IMR-90 (cell line): ENCODE measurements at regions not wholly inside any gene's neighbourhood (a gene's known extent, or its start where the extent isn't known, plus 50 kb on each side); places are given as distances from the start of the nearest gene placed in this dataset.

Experiments
- ATAC-seq: fragments of 200-7000 bp; cut with Tn5 transposase; 2 replicates; pipeline ENCODE4 v1.9.1; 2020; ENCODE audit warnings: low read depth, mild to moderate bottlenecking, moderate library complexity
- BruUV-seq: library from RNA; stranded (reverse); fragments of 400-500 nt; replicated peaks from 2 replicates; lab custom pipeline; 2021; lab: Mats Ljungman, UMichigan
- CTCF ChIA-PET: fragments of 300-600 bp; formaldehyde crosslinking; extraction: SDS; loops from one replicate; lab custom pipeline; 2021; ENCODE audit warnings: antibody characterized with exemption; lab: Yijun Ruan, JAX
- POLR2A ChIA-PET: fragments of 300-600 bp; sonication (Branson Sonifier 250); formaldehyde crosslinking; loops from one replicate; lab custom pipeline; 2022; ENCODE audit warnings: antibody characterized with exemption; ENCODE audit not compliant: unreplicated experiment; lab: Charles Lee
- DNase-seq: peaks from one replicate; pipeline ENCODE4 v3.0.0; 2013
- H2AFZ ChIP-seq: replicated peaks from 2 replicates; pipeline ENCODE3; 2013; ENCODE audit warnings: low read length, mild to moderate bottlenecking; ENCODE audit not compliant: poor library complexity
- H2AK5ac ChIP-seq: 2 replicates; pipeline ENCODE4 v1.6.1; 2013; ENCODE audit warnings: low read depth, low read length, inconsistent platforms
- H2AK9ac ChIP-seq: replicated peaks from 2 replicates; pipeline ENCODE3; 2013; ENCODE audit warnings: mild to moderate bottlenecking, low read depth, low read length, moderate library complexity; ENCODE audit not compliant: poor library complexity
- H2BK120ac ChIP-seq: 2 replicates; pipeline ENCODE4 v1.6.1; 2013; ENCODE audit warnings: low read depth, low read length, inconsistent platforms
- H2BK15ac ChIP-seq: 3 replicates; pipeline ENCODE4 v1.6.1; 2013; ENCODE audit warnings: low read depth, low read length, inconsistent platforms
- H2BK20ac ChIP-seq: 2 replicates; pipeline ENCODE4 v1.6.1; 2013; ENCODE audit warnings: low read depth, mild to moderate bottlenecking, inconsistent platforms, low read length, moderate library complexity
- H2BK5ac ChIP-seq: 2 replicates; pipeline ENCODE4 v1.6.1; 2013; ENCODE audit warnings: mild to moderate bottlenecking, low read depth, low read length, inconsistent platforms; ENCODE audit not compliant: poor library complexity, severe bottlenecking
- H3K14ac ChIP-seq: replicated peaks from 2 replicates; pipeline ENCODE4 v1.6.1; 2013; ENCODE audit warnings: low read depth, low read length, inconsistent platforms
- H3K18ac ChIP-seq: 2 replicates; pipeline ENCODE4 v1.6.1; 2013; ENCODE audit warnings: low read depth, low read length, control low read depth
- H3K23ac ChIP-seq: 2 replicates; pipeline ENCODE4 v1.6.1; 2013; ENCODE audit warnings: low read depth, low read length, inconsistent platforms
- H3K27ac ChIP-seq: 2 replicates; pipeline ENCODE4 v1.5.1; 2013; ENCODE audit warnings: mild to moderate bottlenecking, control low read depth, low read length; ENCODE audit not compliant: insufficient read depth
- H3K27me3 ChIP-seq: 2 replicates; pipeline ENCODE4 v1.6.1; 2013; ENCODE audit warnings: low read length; ENCODE audit not compliant: control insufficient read depth, insufficient read depth
- H3K36me3 ChIP-seq: 2 replicates; pipeline ENCODE4 v1.6.1; 2013; ENCODE audit warnings: low read length, mixed read lengths; ENCODE audit not compliant: control insufficient read depth, insufficient read depth
- H3K4ac ChIP-seq: 2 replicates; pipeline ENCODE4 v1.6.1; 2013; ENCODE audit warnings: low read depth, low read length, inconsistent platforms
- H3K4me1 ChIP-seq: 2 replicates; pipeline ENCODE4 v1.6.1; 2013; ENCODE audit warnings: low read length, mixed read lengths; ENCODE audit not compliant: control insufficient read depth, insufficient read depth
- H3K4me2 ChIP-seq: 2 replicates; pipeline ENCODE4 v1.6.1; 2013; ENCODE audit warnings: low read depth, mild to moderate bottlenecking, control low read depth, low read length, moderate library complexity
- H3K4me3 ChIP-seq: 2 replicates; pipeline ENCODE4 v1.5.1; 2013; ENCODE audit warnings: low read depth, mild to moderate bottlenecking, control low read depth, low read length, moderate library complexity; ENCODE audit not compliant: insufficient read depth
- H3K56ac ChIP-seq: 2 replicates; pipeline ENCODE4 v1.6.1; 2013; ENCODE audit warnings: low read length, inconsistent platforms; ENCODE audit not compliant: insufficient read depth; ENCODE audit errors: extremely low read depth
- H3K79me1 ChIP-seq, 2 experiments: 2 replicates each; pipeline ENCODE4 v1.6.1; 2013; ENCODE audit warnings: low read length in 2 of 2, inconsistent platforms in 1 of 2, low read depth in 1 of 2
- H3K9ac ChIP-seq: 2 replicates; pipeline ENCODE4 v1.6.1; 2013; ENCODE audit warnings: low read depth, low read length, control low read depth
- H3K9me1 ChIP-seq: 2 replicates; pipeline ENCODE4 v1.6.1; 2013; ENCODE audit warnings: low read length, inconsistent platforms; ENCODE audit not compliant: insufficient read depth
- H3K9me3 ChIP-seq: 2 replicates; pipeline ENCODE4 v1.6.1; 2013; ENCODE audit warnings: low read length; ENCODE audit not compliant: control insufficient read depth, insufficient read depth
- H4K20me1 ChIP-seq: 2 replicates; pipeline ENCODE4 v1.6.1; 2013; ENCODE audit warnings: low read length, inconsistent platforms; ENCODE audit not compliant: insufficient read depth
- H4K5ac ChIP-seq: 2 replicates; pipeline ENCODE4 v1.6.1; 2013; ENCODE audit warnings: mild to moderate bottlenecking, low read depth, low read length, control low read depth
- H4K8ac ChIP-seq, 2 experiments: 2 replicates each; pipeline ENCODE4 v1.6.1; 2013; ENCODE audit warnings: low read depth in 2 of 2, low read length in 2 of 2, control low read depth in 1 of 2, inconsistent platforms in 1 of 2
- H4K91ac ChIP-seq: 2 replicates; pipeline ENCODE4 v1.6.1; 2013; ENCODE audit warnings: low read depth, low read length, inconsistent platforms; ENCODE audit not compliant: insufficient read depth
- BHLHE40 ChIP-seq: fragments of 150-350 bp; IDR thresholded peaks from 2 replicates; pipeline ENCODE4 v1.6.1; 2016; ENCODE audit warnings: mild to moderate bottlenecking, low read depth, low read length
- CEBPB ChIP-seq: IDR thresholded peaks from 2 replicates; pipeline ENCODE4 v1.6.1; 2012; ENCODE audit warnings: low read depth, low read length, improper control_type of control experiment
- CHD1 ChIP-seq: IDR thresholded peaks from 2 replicates; pipeline ENCODE4 v1.6.1; 2012; ENCODE audit warnings: low read depth, low read length, improper control_type of control experiment
- ELK1 ChIP-seq: fragments of 150-350 bp; IDR thresholded peaks from 2 replicates; pipeline ENCODE4 v1.6.1; 2016; ENCODE audit warnings: low read depth, mild to moderate bottlenecking, low read length, moderate library complexity, borderline replicate concordance
- FOS ChIP-seq: fragments of 150-350 bp; IDR thresholded peaks from 2 replicates; pipeline ENCODE4 v1.6.1; 2016; ENCODE audit warnings: low read depth, low read length
- MAFK ChIP-seq: IDR thresholded peaks from 2 replicates; pipeline ENCODE4 v1.6.1; 2012; ENCODE audit warnings: low read depth, low read length, improper control_type of control experiment
- MAZ ChIP-seq: IDR thresholded peaks from 2 replicates; pipeline ENCODE4 v1.6.1; 2012; ENCODE audit warnings: low read depth, mild to moderate bottlenecking, low read length, improper control_type of control experiment, moderate library complexity, borderline replicate concordance
- MXI1 ChIP-seq: IDR thresholded peaks from 2 replicates; pipeline ENCODE4 v1.6.1; 2012; ENCODE audit warnings: low read depth, mild to moderate bottlenecking, low read length, moderate library complexity, borderline replicate concordance
- NFE2L2 ChIP-seq: fragments of 150-350 bp; IDR thresholded peaks from 2 replicates; pipeline ENCODE4 v1.6.1; 2016; ENCODE audit warnings: low read depth, mild to moderate bottlenecking, low read length
- POLR2A ChIP-seq: IDR thresholded peaks from 2 replicates; pipeline ENCODE4 v1.6.1; 2012; ENCODE audit warnings: mild to moderate bottlenecking, low read depth, low read length
- RCOR1 ChIP-seq: IDR thresholded peaks from 2 replicates; pipeline ENCODE4 v1.6.1; 2012; ENCODE audit warnings: mild to moderate bottlenecking, low read length, improper control_type of control experiment; ENCODE audit not compliant: insufficient replicate concordance
- RFX5 ChIP-seq: IDR thresholded peaks from 2 replicates; pipeline ENCODE4 v1.8.0; 2012; ENCODE audit warnings: low read depth, mild to moderate bottlenecking, low read length, moderate library complexity
- SMC3 ChIP-seq: fragments of 150-350 bp; IDR thresholded peaks from 2 replicates; pipeline ENCODE4 v1.6.1; 2016; ENCODE audit warnings: low read depth, mild to moderate bottlenecking, antibody characterized with exemption, low read length, moderate library complexity
- USF2 ChIP-seq: fragments of 150-350 bp; IDR thresholded peaks from 2 replicates; pipeline ENCODE4 v1.6.1; 2017; ENCODE audit warnings: mild to moderate bottlenecking, antibody characterized with exemption, low read length, low read depth
- WGBS, 2 experiments: methylation state at CpG; one replicate each; pipeline versions ENCODE4 v1.1.5 to v1.1.7; 2013; ENCODE audit warnings: missing lambda C conversion rate in 2 of 2; ENCODE audit not compliant: insufficient read length in 1 of 2; ENCODE audit errors: extremely low coverage in 2 of 2; 5-methylcytosine and 5-hydroxymethylcytosine counted together
- dilution Hi-C: fragments of 300-500 bp; cut with HindIII; formaldehyde crosslinking; loops from one replicate; pipeline ENCODE4 v1.14.3; 2018; ENCODE audit warnings: low sequenced_read_pairs; ENCODE audit not compliant: unreplicated experiment
- in situ Hi-C: fragments of 300-500 bp; cut with MboI; formaldehyde crosslinking; loops from 3 replicates; pipeline ENCODE4 v1.14.3; 2019; ENCODE audit warnings: low sequenced_read_pairs, inconsistent platforms, mixed read lengths
- intact Hi-C: fragments of 100-400 bp; cut with micrococcal nuclease; formaldehyde crosslinking; loops from 2 replicates; pipeline ENCODE4 v1.10.0; 2022

GRCh38 chr18:37962316-37962966 is 396.8 kb upstream of the CELF4 start:
- H3K4me1 ChIP-seq, result no peaks in the 10 kb centered on the region
- no peak overlapping the region for H4K91ac ChIP-seq
- ChIA-PET POLR2A (no interaction called here), CTCF (no interaction called here)
- no peak overlapping the region for H3K4me2 ChIP-seq
- no peak overlapping the region for H2BK15ac ChIP-seq
- no peaks in the 10 kb centered on the region for H3K79me1 ChIP-seq
- H3K27ac ChIP-seq, result no peak overlapping the region
- H3K23ac ChIP-seq, result no peak overlapping the region
- H2BK20ac ChIP-seq, result no peak overlapping the region
- no peak overlapping the region for H2AK5ac ChIP-seq
- H3K18ac ChIP-seq, result no peak overlapping the region
- H3K27me3 ChIP-seq, result no peaks in the 10 kb centered on the region
- H2BK120ac ChIP-seq, result no peak overlapping the region
- H3K4ac ChIP-seq, result no peak overlapping the region
- H3K4me3 ChIP-seq, result no peak overlapping the region
- H2AK9ac ChIP-seq, result no peak overlapping the region
- H4K8ac ChIP-seq, result no peak overlapping the region
- H2BK5ac ChIP-seq, result no peak overlapping the region
- no peaks in the 10 kb centered on the region for H3K9me1 ChIP-seq
- intact Hi-C loops (no loop called here), dilution Hi-C loops (no loop called here), in situ Hi-C loops (no loop called here)
- ATAC-seq (no peak), DNase-seq (no peak)
- no peak overlapping the region for H4K5ac ChIP-seq
- H3K36me3 ChIP-seq, result no peaks in the 10 kb centered on the region
- no peaks in the 10 kb centered on the region for H4K20me1 ChIP-seq
- WGBS, 2 experiments, result 53% methylated on average over 3 of the region's 9 CpGs; no CpG with 5 or more reads in 1 of the 2 experiments
- H3K14ac ChIP-seq, result no peak overlapping the region
- no peak overlapping the region for H3K56ac ChIP-seq
- no peak overlapping the region for H3K9ac ChIP-seq
- no peak for TF ChIP-seq CEBPB
- no peak for TF ChIP-seq ELK1
- TF ChIP-seq USF2, result no peak
- TF ChIP-seq POLR2A, result no peak
- no peak for TF ChIP-seq CHD1
- no peak for TF ChIP-seq NFE2L2
- no peak for TF ChIP-seq MAFK
- TF ChIP-seq RFX5, result no peak
- no peak for TF ChIP-seq SMC3
- no peak for TF ChIP-seq MXI1
- TF ChIP-seq FOS, result no peak
- TF ChIP-seq MAZ, result no peak
- TF ChIP-seq BHLHE40, result no peak
- TF ChIP-seq RCOR1, result no peak
- peaks cover 28% of the 10 kb centered on the region for H3K9me3 ChIP-seq
- H2AFZ ChIP-seq, result no peak overlapping the region
- no TSS peak for BruUV-seq
